HL-60 (cell line): ENCODE measurements at regions not wholly inside any gene's neighbourhood (a gene's known extent, or its start where the extent isn't known, plus 50 kb on each side); places are given as distances from the start of the nearest gene placed in this dataset.

Experiments used
- DNase-seq, 2 experiments: peaks; one replicate each; pipeline ENCODE4 v3.0.0-alpha.2; 2010 to 2020; ENCODE audit warnings: low read depth in 1 of 2, low spot score in 1 of 2
- H3K27ac ChIP-seq: fragments of 250-450 bp; sonication (Bioruptor Pico); replicated peaks from 2 replicates; pipeline ENCODE4 v1.5.1; 2020; ENCODE audit warnings: mild to moderate bottlenecking, moderate library complexity
- H3K27me3 ChIP-seq: fragments of 250-450 bp; sonication (Bioruptor Pico); 2 replicates; pipeline ENCODE4 v1.5.1; 2021; ENCODE audit warnings: mild to moderate bottlenecking, moderate library complexity; ENCODE audit not compliant: insufficient read depth, poor library complexity, severe bottlenecking
- H3K4me3 ChIP-seq: replicated peaks from 2 replicates; pipeline ENCODE4 v1.5.1; 2011; ENCODE audit warnings: mild to moderate bottlenecking, control low read depth, low read length; ENCODE audit not compliant: insufficient read depth
- CTCF ChIP-seq: IDR thresholded peaks from one replicate; pipeline ENCODE4 v1.5.1; 2011; ENCODE audit warnings: low read length, control low read depth, inconsistent platforms; ENCODE audit not compliant: insufficient read depth
- GABPA ChIP-seq: IDR thresholded peaks from 2 replicates; pipeline ENCODE4 v1.6.1; 2012; ENCODE audit warnings: low read depth
- POLR2AphosphoS5 ChIP-seq: IDR thresholded peaks from 2 replicates; pipeline ENCODE4 v1.6.1; 2012; ENCODE audit warnings: low read depth
- REST ChIP-seq: IDR thresholded peaks from 2 replicates; pipeline ENCODE4 v1.6.1; 2012; ENCODE audit warnings: low read depth; ENCODE audit not compliant: insufficient replicate concordance
- SPI1 ChIP-seq: IDR thresholded peaks from 2 replicates; pipeline ENCODE4 v1.6.1; 2012; ENCODE audit warnings: low read depth, mild to moderate bottlenecking, borderline replicate concordance

GRCh38 chr4:123014038-123014437, 91.6 kb upstream of the NUDT6 start:
- no peak for DNase-seq
- Histone ChIP-seq H3K27ac (no peak overlapping the region), H3K27me3 (no peaks in the 10 kb centered on the region), H3K4me3 (no peak overlapping the region)
- TF ChIP-seq POLR2AphosphoS5 (no peak), SPI1 (no peak), GABPA (no peak), CTCF (no peak), REST (no peak)

- no peak for DNase-seq
- Histone ChIP-seq H3K27me3 (no peaks in the 10 kb centered on the region), H3K27ac (no peak overlapping the region), H3K4me3 (no peak overlapping the region)
- no peak for TF ChIP-seq REST
- TF ChIP-seq CTCF, result no peak
- TF ChIP-seq POLR2AphosphoS5, result no peak
- TF ChIP-seq GABPA, result no peak
- TF ChIP-seq SPI1, result no peak
Measured at GRCh38 chr4:123017078-123017477, 94.7 kb upstream of the NUDT6 start.

- no peak for DNase-seq
- Histone ChIP-seq H3K27me3 (no peaks in the 10 kb centered on the region), H3K4me3 (no peak overlapping the region), H3K27ac (no peak overlapping the region)
- TF ChIP-seq CTCF, result no peak
- TF ChIP-seq POLR2AphosphoS5, result no peak
- TF ChIP-seq SPI1, result no peak
- TF ChIP-seq GABPA, result no peak
- no peak for TF ChIP-seq REST
Measured at GRCh38 chr4:123017636-123018395, 95.4 kb upstream of the NUDT6 start.
